Retinal pigment epithelial cell (primary cell): ENCODE measurements at regions not wholly inside any gene's neighbourhood (a gene's known extent, or its start where the extent isn't known, plus 50 kb on each side); places are given as distances from the start of the nearest gene placed in this dataset.

Experiments used
- DNase-seq: peaks from one replicate; pipeline ENCODE4 v3.0.0-alpha.2; 2010; ENCODE audit warnings: low read depth
- H3K4me3 ChIP-seq: 2 replicates; pipeline ENCODE4 v1.5.1; 2011; ENCODE audit warnings: mild to moderate bottlenecking, low read length, control low read depth, moderate library complexity
- CTCF ChIP-seq: conservative IDR thresholded peaks from 2 replicates; pipeline ENCODE4 v1.5.1; 2011; ENCODE audit warnings: low read depth, low read length, control low read depth, inconsistent platforms

GRCh38 chr14:23829736-23830471 is 123.7 kb upstream of the DHRS4 start:
- no peak overlapping the region for H3K4me3 ChIP-seq
- DNase-seq = peak; percentile 73
- no peak for TF ChIP-seq CTCF

- no peak overlapping the region for H3K4me3 ChIP-seq
- DNase-seq = no peak
- no peak for TF ChIP-seq CTCF
Observed at GRCh38 chr14:23831596-23831995, 122.0 kb upstream of the DHRS4 start.

- TF ChIP-seq CTCF = no peak
- no peak overlapping the region for H3K4me3 ChIP-seq
- DNase-seq = peak; percentile 7
Observed at GRCh38 chr14:23861666-23862065, 91.9 kb upstream of the DHRS4 start.

GRCh38 chr14:23862513-23862912 is 91.1 kb upstream of the DHRS4 start:
- TF ChIP-seq CTCF = no peak
- no peak for DNase-seq
- H3K4me3 ChIP-seq = no peak overlapping the region

GRCh38 chr14:23863836-23864235 is 89.7 kb upstream of the DHRS4 start:
- no peak for DNase-seq
- H3K4me3 ChIP-seq = no peak overlapping the region
- no peak for TF ChIP-seq CTCF

GRCh38 chr14:23864259-23864658 is 89.3 kb upstream of the DHRS4 start:
- H3K4me3 ChIP-seq = no peak overlapping the region
- no peak for DNase-seq
- TF ChIP-seq CTCF = no peak

- no peak for DNase-seq
- H3K4me3 ChIP-seq = no peak overlapping the region
- TF ChIP-seq CTCF = no peak
Observed at GRCh38 chr14:23864861-23865260, 88.7 kb upstream of the DHRS4 start.
